Activated effector memory CD4-positive, alpha-beta T cell treated with Interleukin-2 at 50 U/mL for 16 hours (primary cell): ENCODE measurements at regions not wholly inside any gene's neighbourhood (a gene's known extent, or its start where the extent isn't known, plus 50 kb on each side); places are given as distances from the start of the nearest gene placed in this dataset.

Experiments used
- DNase-seq: peaks from one replicate; pipeline ENCODE4 v3.0.0-alpha.2; 2020

GRCh38 chr5:1731091-1731639 lies 68.5 kb downstream of the MRPL36 start:
- DNase-seq = no peak

GRCh38 chr5:1730487-1730847 lies 69.2 kb downstream of the MRPL36 start:
- no peak for DNase-seq

GRCh38 chr5:1729641-1730486 lies 69.8 kb downstream of the MRPL36 start:
- DNase-seq = no peak

GRCh38 chr5:1728846-1729245 lies 70.8 kb downstream of the MRPL36 start:
- no peak for DNase-seq

GRCh38 chr5:1727571-1727970 lies 72.1 kb downstream of the MRPL36 start:
- DNase-seq = no peak

GRCh38 chr5:1726956-1727355 lies 72.7 kb downstream of the MRPL36 start:
- DNase-seq = no peak

- DNase-seq = no peak
Measured at GRCh38 chr5:1726469-1726865, 73.2 kb downstream of the MRPL36 start.

- no peak for DNase-seq
Measured at GRCh38 chr5:1725641-1726468, 73.8 kb downstream of the MRPL36 start.

- DNase-seq = peak; percentile 17
Measured at GRCh38 chr5:1724822-1725602, 74.6 kb downstream of the MRPL36 start.

- no peak for DNase-seq
Measured at GRCh38 chr5:1723957-1724821, 75.4 kb downstream of the MRPL36 start.

GRCh38 chr5:1723476-1723875 lies 76.2 kb downstream of the MRPL36 start:
- no peak for DNase-seq

GRCh38 chr5:1722877-1723276 lies 76.8 kb downstream of the MRPL36 start:
- no peak for DNase-seq

- DNase-seq = no peak
Measured at GRCh38 chr5:1720396-1721110, 79.1 kb downstream of the MRPL36 start.

GRCh38 chr5:1719860-1720259 lies 79.8 kb downstream of the MRPL36 start:
- no peak for DNase-seq

- DNase-seq = no peak
Measured at GRCh38 chr5:1718669-1719068, 81.0 kb downstream of the MRPL36 start.

- DNase-seq = peak; percentile 33
Measured at GRCh38 chr5:1710091-1710490, 89.5 kb downstream of the MRPL36 start.

GRCh38 chr5:1709171-1709803 lies 90.3 kb downstream of the MRPL36 start:
- DNase-seq = no peak

GRCh38 chr5:1708592-1709141 lies 91.0 kb downstream of the MRPL36 start:
- no peak for DNase-seq

GRCh38 chr5:1707467-1707866 lies 92.2 kb downstream of the MRPL36 start:
- no peak for DNase-seq

GRCh38 chr5:1706428-1706827 lies 93.2 kb downstream of the MRPL36 start:
- no peak for DNase-seq

- DNase-seq = no peak
Measured at GRCh38 chr5:1706021-1706420, 93.6 kb downstream of the MRPL36 start.
